ENCODE measurements at regions not wholly inside any gene's neighbourhood (a gene's known extent, or its start where the extent isn't known, plus 50 kb on each side); places are given as distances from the start of the nearest gene placed in this dataset.

- no peaks in the 10 kb centered on the region for H3K4me1 ChIP-seq (ENCODE audit: control insufficient read depth in 3 of 3, insufficient read depth in 2 of 3, low read depth in 1 of 3, low read length in 2 of 3)
- H3K27me3 ChIP-seq (ENCODE audit: control insufficient read depth in 3 of 3, insufficient read depth in 3 of 3, low read length in 3 of 3) = no peaks in the 10 kb centered on the region
- no peak overlapping the region for H3K27ac ChIP-seq (ENCODE audit: low read depth in 1 of 3, low read length in 2 of 3)
- no peak overlapping the region for H3K4me3 ChIP-seq (ENCODE audit: low read depth in 1 of 3, low read length in 3 of 3)
- DNase-seq = no peak
- H3K36me3 ChIP-seq (ENCODE audit: control insufficient read depth in 3 of 3, insufficient read depth in 2 of 3, low read depth in 1 of 3, low read length in 3 of 3) = no peaks in the 10 kb centered on the region
- peaks cover 0 to 14% of the 10 kb centered on the region in 2 donors for H3K9me3 ChIP-seq (ENCODE audit: control insufficient read depth in 2 of 2, insufficient read depth in 1 of 2, low read depth in 1 of 2, low read length in 1 of 2)
- no peak for FAIRE-seq
Observed at GRCh38 chr7:68121056-68121455, 1124.4 kb downstream of the TYW1 start.

GRCh38 chr7:68121655-68122054 is 1125.0 kb downstream of the TYW1 start:
- DNase-seq (no peak), FAIRE-seq (no peak)
- H3K27ac ChIP-seq (ENCODE audit: low read depth in 1 of 3, low read length in 2 of 3) = no peak overlapping the region
- H3K36me3 ChIP-seq (ENCODE audit: control insufficient read depth in 3 of 3, insufficient read depth in 2 of 3, low read depth in 1 of 3, low read length in 3 of 3) = no peaks in the 10 kb centered on the region
- no peaks in the 10 kb centered on the region for H3K27me3 ChIP-seq (ENCODE audit: control insufficient read depth in 3 of 3, insufficient read depth in 3 of 3, low read length in 3 of 3)
- H3K4me3 ChIP-seq (ENCODE audit: low read depth in 1 of 3, low read length in 3 of 3) = no peak overlapping the region
- no peaks in the 10 kb centered on the region for H3K4me1 ChIP-seq (ENCODE audit: control insufficient read depth in 3 of 3, insufficient read depth in 2 of 3, low read depth in 1 of 3, low read length in 2 of 3)
- peaks cover 0 to 14% of the 10 kb centered on the region in 2 donors for H3K9me3 ChIP-seq (ENCODE audit: control insufficient read depth in 2 of 2, insufficient read depth in 1 of 2, low read depth in 1 of 2, low read length in 1 of 2)
- 83 to 85% (median 84%) methylated on average over 9 of the region's 9 CpGs for WGBS, 3 donors

- H3K4me3 ChIP-seq (ENCODE audit: low read depth in 1 of 3, low read length in 3 of 3) = no peak overlapping the region
- no peak overlapping the region for H3K27ac ChIP-seq (ENCODE audit: low read depth in 1 of 3, low read length in 2 of 3)
- no peaks in the 10 kb centered on the region for H3K4me1 ChIP-seq (ENCODE audit: control insufficient read depth in 3 of 3, insufficient read depth in 2 of 3, low read depth in 1 of 3, low read length in 2 of 3)
- H3K36me3 ChIP-seq (ENCODE audit: control insufficient read depth in 3 of 3, insufficient read depth in 2 of 3, low read depth in 1 of 3, low read length in 3 of 3) = no peaks in the 10 kb centered on the region
- H3K9me3 ChIP-seq (ENCODE audit: control insufficient read depth in 2 of 2, insufficient read depth in 1 of 2, low read depth in 1 of 2, low read length in 1 of 2) = peaks cover 0 to 14% of the 10 kb centered on the region in 2 donors
- no peaks in the 10 kb centered on the region for H3K27me3 ChIP-seq (ENCODE audit: control insufficient read depth in 3 of 3, insufficient read depth in 3 of 3, low read length in 3 of 3)
- FAIRE-seq (no peak), DNase-seq (no peak)
- 83 to 91% (median 84%) methylated on average over 8 of the region's 8 CpGs for WGBS, 3 donors
Observed at GRCh38 chr7:68122801-68123200, 1126.2 kb downstream of the TYW1 start.

- Histone ChIP-seq H3K27ac (ENCODE audit: low read depth in 1 of 3, low read length in 2 of 3) (no peak overlapping the region), H3K27me3 (ENCODE audit: control insufficient read depth in 3 of 3, insufficient read depth in 3 of 3, low read length in 3 of 3) (no peaks in the 10 kb centered on the region), H3K4me1 (ENCODE audit: control insufficient read depth in 3 of 3, insufficient read depth in 2 of 3, low read depth in 1 of 3, low read length in 2 of 3) (no peaks in the 10 kb centered on the region), H3K4me3 (ENCODE audit: low read depth in 1 of 3, low read length in 3 of 3) (no peak overlapping the region), H3K36me3 (ENCODE audit: control insufficient read depth in 3 of 3, insufficient read depth in 2 of 3, low read depth in 1 of 3, low read length in 3 of 3) (no peaks in the 10 kb centered on the region), H3K9me3 (ENCODE audit: control insufficient read depth in 2 of 2, insufficient read depth in 1 of 2, low read depth in 1 of 2, low read length in 1 of 2) (no peaks in the 10 kb centered on the region)
- WGBS, 3 donors = 64 to 71% (median 66%) methylated on average over 2 of the region's 2 CpGs
- DNase-seq = no peak
- no peak for FAIRE-seq
Observed at GRCh38 chr7:68125168-68125567, 1128.5 kb downstream of the TYW1 start.

GRCh38 chr7:68133045-68133444 is 1136.4 kb downstream of the TYW1 start:
- no peak overlapping the region for H3K27ac ChIP-seq (ENCODE audit: low read depth in 1 of 3, low read length in 2 of 3)
- H3K27me3 ChIP-seq (ENCODE audit: control insufficient read depth in 3 of 3, insufficient read depth in 3 of 3, low read length in 3 of 3) = no peaks in the 10 kb centered on the region
- no peaks in the 10 kb centered on the region for H3K36me3 ChIP-seq (ENCODE audit: control insufficient read depth in 3 of 3, insufficient read depth in 2 of 3, low read depth in 1 of 3, low read length in 3 of 3)
- WGBS, 3 donors = 54 to 78% (median 62%) methylated on average over 6 of the region's 6 CpGs
- H3K4me1 ChIP-seq (ENCODE audit: control insufficient read depth in 3 of 3, insufficient read depth in 2 of 3, low read depth in 1 of 3, low read length in 2 of 3) = no peaks in the 10 kb centered on the region
- no peak overlapping the region for H3K4me3 ChIP-seq (ENCODE audit: low read depth in 1 of 3, low read length in 3 of 3)
- H3K9me3 ChIP-seq (ENCODE audit: control insufficient read depth in 2 of 2, insufficient read depth in 1 of 2, low read depth in 1 of 2, low read length in 1 of 2) = no peaks in the 10 kb centered on the region
- FAIRE-seq = no peak
- no peak for DNase-seq

GRCh38 chr7:68143345-68143744 is 1146.7 kb downstream of the TYW1 start:
- FAIRE-seq = no peak

GRCh38 chr7:68146983-68147382 is 1150.3 kb downstream of the TYW1 start:
- 52 to 63% (median 59%) methylated on average over 1 of the region's 1 CpG for WGBS, 3 donors

More at GRCh38 chr7:68143345-68143744, 1146.7 kb downstream of the TYW1 start:
- H3K9me3 ChIP-seq (ENCODE audit: control insufficient read depth in 2 of 2, insufficient read depth in 1 of 2, low read depth in 1 of 2, low read length in 1 of 2) = peaks cover 0 to 19% of the 10 kb centered on the region in 2 donors
- H3K4me1 ChIP-seq (ENCODE audit: control insufficient read depth in 3 of 3, insufficient read depth in 2 of 3, low read depth in 1 of 3, low read length in 2 of 3) = no peaks in the 10 kb centered on the region
- no peak for DNase-seq
- no peak overlapping the region for H3K27ac ChIP-seq (ENCODE audit: low read depth in 1 of 3, low read length in 2 of 3)
- no peak overlapping the region for H3K4me3 ChIP-seq (ENCODE audit: low read depth in 1 of 3, low read length in 3 of 3)
- H3K36me3 ChIP-seq (ENCODE audit: control insufficient read depth in 3 of 3, insufficient read depth in 2 of 3, low read depth in 1 of 3, low read length in 3 of 3) = no peaks in the 10 kb centered on the region
- H3K27me3 ChIP-seq (ENCODE audit: control insufficient read depth in 3 of 3, insufficient read depth in 3 of 3, low read length in 3 of 3) = no peaks in the 10 kb centered on the region

GRCh38 chr7:68147614-68148238 is 1151.1 kb downstream of the TYW1 start:
- no peaks in the 10 kb centered on the region for H3K36me3 ChIP-seq (ENCODE audit: control insufficient read depth in 3 of 3, insufficient read depth in 2 of 3, low read depth in 1 of 3, low read length in 3 of 3)
- no peak overlapping the region for H3K4me3 ChIP-seq (ENCODE audit: low read depth in 1 of 3, low read length in 3 of 3)
- 66 to 91% (median 85%) methylated on average over 3 of the region's 3 CpGs for WGBS, 3 donors
- no peak overlapping the region for H3K27ac ChIP-seq (ENCODE audit: low read depth in 1 of 3, low read length in 2 of 3)
- no peaks in the 10 kb centered on the region for H3K27me3 ChIP-seq (ENCODE audit: control insufficient read depth in 3 of 3, insufficient read depth in 3 of 3, low read length in 3 of 3)
- no peaks in the 10 kb centered on the region for H3K4me1 ChIP-seq (ENCODE audit: control insufficient read depth in 3 of 3, insufficient read depth in 2 of 3, low read depth in 1 of 3, low read length in 2 of 3)
- no peak for FAIRE-seq
- DNase-seq = no peak
- peaks cover 0 to 12% of the 10 kb centered on the region in 2 donors for H3K9me3 ChIP-seq (ENCODE audit: control insufficient read depth in 2 of 2, insufficient read depth in 1 of 2, low read depth in 1 of 2, low read length in 1 of 2)

More at GRCh38 chr7:68146983-68147382, 1150.3 kb downstream of the TYW1 start:
- Histone ChIP-seq H3K27me3 (ENCODE audit: control insufficient read depth in 3 of 3, insufficient read depth in 3 of 3, low read length in 3 of 3) (no peaks in the 10 kb centered on the region), H3K4me1 (ENCODE audit: control insufficient read depth in 3 of 3, insufficient read depth in 2 of 3, low read depth in 1 of 3, low read length in 2 of 3) (no peaks in the 10 kb centered on the region), H3K27ac (ENCODE audit: low read depth in 1 of 3, low read length in 2 of 3) (no peak overlapping the region), H3K4me3 (ENCODE audit: low read depth in 1 of 3, low read length in 3 of 3) (no peak overlapping the region), H3K36me3 (ENCODE audit: control insufficient read depth in 3 of 3, insufficient read depth in 2 of 3, low read depth in 1 of 3, low read length in 3 of 3) (no peaks in the 10 kb centered on the region), H3K9me3 (ENCODE audit: control insufficient read depth in 2 of 2, insufficient read depth in 1 of 2, low read depth in 1 of 2, low read length in 1 of 2) (peaks cover 0 to 17% of the 10 kb centered on the region in 2 donors)
- FAIRE-seq = no peak
- DNase-seq = no peak

- Histone ChIP-seq H3K36me3 (ENCODE audit: control insufficient read depth in 3 of 3, insufficient read depth in 2 of 3, low read depth in 1 of 3, low read length in 3 of 3) (no peaks in the 10 kb centered on the region), H3K4me3 (ENCODE audit: low read depth in 1 of 3, low read length in 3 of 3) (no peak overlapping the region), H3K4me1 (ENCODE audit: control insufficient read depth in 3 of 3, insufficient read depth in 2 of 3, low read depth in 1 of 3, low read length in 2 of 3) (no peaks in the 10 kb centered on the region), H3K27ac (ENCODE audit: low read depth in 1 of 3, low read length in 2 of 3) (no peak overlapping the region), H3K9me3 (ENCODE audit: control insufficient read depth in 2 of 2, insufficient read depth in 1 of 2, low read depth in 1 of 2, low read length in 1 of 2) (peaks cover 0 to 5% of the 10 kb centered on the region in 2 donors), H3K27me3 (ENCODE audit: control insufficient read depth in 3 of 3, insufficient read depth in 3 of 3, low read length in 3 of 3) (no peaks in the 10 kb centered on the region)
- FAIRE-seq = no peak
- WGBS, 3 donors = 61 to 72% (median 71%) methylated on average over 2 of the region's 2 CpGs
- DNase-seq = no peak
Observed at GRCh38 chr7:68148440-68148839, 1151.8 kb downstream of the TYW1 start.

Measured in small intestine (tissue), 7 donors.